ENCODE measurements at regions not wholly inside any gene's neighbourhood (a gene's known extent, or its start where the extent isn't known, plus 50 kb on each side); places are given as distances from the start of the nearest gene placed in this dataset.
"Not testable (repeated sequence)": the region's sequence is repeated elsewhere in the genome, so short reads cannot be mapped to it uniquely, and the experiment has no call there.

DNA sequence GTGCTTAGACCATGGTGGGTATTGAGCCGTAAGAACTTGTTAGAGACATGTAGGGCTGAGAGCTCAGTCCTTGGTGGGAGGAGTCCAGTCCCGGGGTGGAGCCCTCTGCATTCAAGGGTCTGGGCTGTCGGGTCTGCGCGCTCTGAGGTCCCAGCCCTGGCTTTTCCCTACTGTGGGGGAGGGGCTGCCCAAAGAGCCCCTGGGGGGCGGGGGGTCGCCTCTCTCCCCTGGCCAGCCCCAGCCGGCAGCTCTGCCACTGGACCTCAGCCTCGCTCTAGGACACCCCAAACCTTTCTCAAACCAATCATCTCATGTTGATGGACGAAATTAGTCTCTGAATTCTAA lies 1006.4 kb downstream of the BRD1 start:
- TF ChIP-seq, protein P1, sequence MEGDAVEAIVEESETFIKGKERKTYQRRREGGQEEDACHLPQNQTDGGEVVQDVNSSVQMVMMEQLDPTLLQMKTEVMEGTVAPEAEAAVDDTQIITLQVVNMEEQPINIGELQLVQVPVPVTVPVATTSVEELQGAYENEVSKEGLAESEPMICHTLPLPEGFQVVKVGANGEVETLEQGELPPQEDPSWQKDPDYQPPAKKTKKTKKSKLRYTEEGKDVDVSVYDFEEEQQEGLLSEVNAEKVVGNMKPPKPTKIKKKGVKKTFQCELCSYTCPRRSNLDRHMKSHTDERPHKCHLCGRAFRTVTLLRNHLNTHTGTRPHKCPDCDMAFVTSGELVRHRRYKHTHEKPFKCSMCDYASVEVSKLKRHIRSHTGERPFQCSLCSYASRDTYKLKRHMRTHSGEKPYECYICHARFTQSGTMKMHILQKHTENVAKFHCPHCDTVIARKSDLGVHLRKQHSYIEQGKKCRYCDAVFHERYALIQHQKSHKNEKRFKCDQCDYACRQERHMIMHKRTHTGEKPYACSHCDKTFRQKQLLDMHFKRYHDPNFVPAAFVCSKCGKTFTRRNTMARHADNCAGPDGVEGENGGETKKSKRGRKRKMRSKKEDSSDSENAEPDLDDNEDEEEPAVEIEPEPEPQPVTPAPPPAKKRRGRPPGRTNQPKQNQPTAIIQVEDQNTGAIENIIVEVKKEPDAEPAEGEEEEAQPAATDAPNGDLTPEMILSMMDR (IDR thresholded peaks at IDR 0.05): no peak
- intact Hi-C loops (cut with DNase I): no loop called here
- Histone ChIP-seq H3K36me3 (ENCODE audit: insufficient read depth in 1 of 2, low read depth in 1 of 2) (no peaks in the 10 kb centered on the region), H3K4me3 (no peak overlapping the region), H3K27ac (no peak overlapping the region), H3K9me3 (no peaks in the 10 kb centered on the region), H3K27me3 (ENCODE audit: insufficient read depth in 3 of 3, low read length in 2 of 3) (peaks cover 0 to 16% (median 5%) of the 10 kb centered on the region in 3 donors), H3K4me1 (no peaks in the 10 kb centered on the region)
- DNase-seq (no peak), ATAC-seq (no peak)
- WGBS, 3 donors: 69 to 81% (median 77%) methylated on average over 10 of the region's 10 CpGs

DNA sequence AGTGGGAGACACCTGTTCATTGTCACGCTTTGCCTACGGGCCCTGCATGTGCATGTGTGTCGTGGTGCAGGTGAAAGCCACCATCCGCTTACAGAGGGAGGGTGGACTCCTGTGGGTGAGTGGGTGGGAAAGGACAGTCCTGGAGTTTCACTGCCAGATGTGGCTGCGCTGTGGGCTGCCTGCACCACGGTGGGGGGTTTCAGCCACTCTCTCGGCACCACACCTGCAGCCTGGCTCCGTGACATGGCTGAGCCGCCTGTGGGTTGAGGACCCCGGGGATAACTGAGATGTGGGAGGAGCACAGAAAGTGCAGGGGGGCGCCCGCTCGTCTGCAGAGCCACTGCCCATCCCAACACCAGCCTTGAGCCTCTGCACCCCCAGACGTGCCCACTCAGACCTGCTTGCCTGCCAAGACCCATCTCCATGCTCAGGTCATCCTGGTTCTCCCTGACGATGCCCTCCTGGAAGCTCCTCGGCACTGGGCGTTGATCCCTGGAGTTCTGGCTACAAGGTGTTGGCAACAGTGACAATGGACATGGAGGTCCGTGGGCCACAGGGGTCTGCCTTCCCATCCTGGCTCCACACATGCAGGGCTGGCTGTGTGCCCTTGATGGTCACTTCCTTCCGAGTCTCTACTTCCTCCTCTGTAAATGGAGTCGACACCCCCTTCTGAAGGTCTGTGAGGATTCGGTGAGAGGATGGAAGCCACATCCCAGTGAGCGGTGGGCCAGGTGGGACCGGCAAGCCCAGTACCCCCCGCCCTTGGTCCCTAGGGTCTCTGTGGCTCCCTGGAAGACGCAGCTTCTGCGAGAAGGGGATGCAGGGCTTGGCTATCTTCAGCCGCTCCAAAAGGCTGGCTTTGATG lies 1007.0 kb downstream of the BRD1 start:
- no peak for ATAC-seq
- Histone ChIP-seq H3K36me3 (ENCODE audit: insufficient read depth in 1 of 2, low read depth in 1 of 2) (no peaks in the 10 kb centered on the region), H3K4me3 (no peak overlapping the region), H3K27me3 (ENCODE audit: insufficient read depth in 3 of 3, low read length in 2 of 3) (peaks cover 0 to 16% (median 2%) of the 10 kb centered on the region in 3 donors), H3K9me3 (no peaks in the 10 kb centered on the region), H3K4me1 (no peaks in the 10 kb centered on the region), H3K27ac (no peak overlapping the region)
- intact Hi-C loops (cut with DNase I): no loop called here
- TF ChIP-seq, protein P1 (IDR thresholded peaks at IDR 0.05): no peak
- 68 to 74% (median 70%) methylated on average over 26 to 27 of the region's 27 CpGs for WGBS, 3 donors
- no peak for DNase-seq

DNA sequence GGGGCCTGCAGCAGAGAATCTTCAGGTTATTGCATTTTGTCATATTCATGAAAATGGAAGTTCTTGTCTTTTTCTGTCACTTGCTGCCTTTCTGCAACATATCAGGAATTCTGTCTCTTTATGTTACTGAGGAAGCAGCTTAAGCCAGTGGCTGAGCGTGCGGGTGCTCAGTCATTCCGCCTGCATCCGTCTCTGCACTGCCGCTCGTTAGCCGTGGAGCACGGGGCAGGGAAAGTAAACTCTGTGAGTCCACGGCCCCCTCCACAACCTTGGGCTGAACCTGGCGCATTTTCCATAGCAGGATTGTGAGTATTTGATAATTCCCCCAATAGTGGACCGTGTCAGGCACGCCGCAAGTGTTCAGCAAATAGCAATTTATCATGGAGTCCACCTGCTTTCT lies 1007.7 kb downstream of the BRD1 start:
- no peak for DNase-seq

DNA sequence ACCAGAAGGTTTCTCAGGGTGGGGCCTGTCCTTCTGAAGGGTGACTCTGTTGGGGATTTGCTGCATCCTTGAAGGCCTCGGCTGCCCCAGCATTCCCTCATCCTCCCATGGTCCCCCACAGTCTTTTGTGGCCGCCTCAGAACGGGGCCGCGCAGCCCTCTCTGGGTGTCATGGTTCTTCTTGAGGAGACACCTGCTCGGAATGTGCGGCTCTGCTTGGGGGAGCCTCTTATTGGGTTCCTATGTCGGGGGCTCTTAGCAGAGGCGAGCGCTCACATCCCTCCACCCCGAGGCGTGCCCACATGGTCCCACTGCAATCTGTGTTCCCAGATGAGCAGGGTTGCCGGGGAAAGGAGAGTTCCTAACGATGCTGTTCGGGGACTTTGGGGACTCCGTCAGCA lies 1008.4 kb downstream of the BRD1 start:
- Histone ChIP-seq H3K9me3 (no peaks in the 10 kb centered on the region), H3K4me1 (no peaks in the 10 kb centered on the region), H3K27me3 (ENCODE audit: insufficient read depth in 3 of 3, low read length in 2 of 3) (peaks cover 0 to 4% (median 4%) of the 10 kb centered on the region in 3 donors), H3K36me3 (ENCODE audit: insufficient read depth in 1 of 2, low read depth in 1 of 2) (no peaks in the 10 kb centered on the region), H3K4me3 (no peak overlapping the region), H3K27ac (no peak overlapping the region)
- WGBS, 3 donors: 81 to 87% (median 82%) methylated on average over 16 of the region's 16 CpGs
- ATAC-seq: no peak
- no peak for DNase-seq
- intact Hi-C loops (cut with DNase I): no loop called here
- TF ChIP-seq, protein P1 (IDR thresholded peaks at IDR 0.05): no peak

More for the DNA sequence above, 1007.7 kb downstream of the BRD1 start:
- ATAC-seq: no peak
- H3K4me3 ChIP-seq: no peak overlapping the region
- TF ChIP-seq, protein P1 (IDR thresholded peaks at IDR 0.05): no peak
- no peak overlapping the region for H3K27ac ChIP-seq
- H3K27me3 ChIP-seq (ENCODE audit: insufficient read depth in 3 of 3, low read length in 2 of 3): peaks cover 0 to 11% (median 2%) of the 10 kb centered on the region in 3 donors
- no peaks in the 10 kb centered on the region for H3K4me1 ChIP-seq
- intact Hi-C loops (cut with DNase I): no loop called here
- no peaks in the 10 kb centered on the region for H3K9me3 ChIP-seq
- H3K36me3 ChIP-seq (ENCODE audit: insufficient read depth in 1 of 2, low read depth in 1 of 2): no peaks in the 10 kb centered on the region
- 52 to 61% (median 56%) methylated on average over 13 of the region's 13 CpGs for WGBS, 3 donors

DNA sequence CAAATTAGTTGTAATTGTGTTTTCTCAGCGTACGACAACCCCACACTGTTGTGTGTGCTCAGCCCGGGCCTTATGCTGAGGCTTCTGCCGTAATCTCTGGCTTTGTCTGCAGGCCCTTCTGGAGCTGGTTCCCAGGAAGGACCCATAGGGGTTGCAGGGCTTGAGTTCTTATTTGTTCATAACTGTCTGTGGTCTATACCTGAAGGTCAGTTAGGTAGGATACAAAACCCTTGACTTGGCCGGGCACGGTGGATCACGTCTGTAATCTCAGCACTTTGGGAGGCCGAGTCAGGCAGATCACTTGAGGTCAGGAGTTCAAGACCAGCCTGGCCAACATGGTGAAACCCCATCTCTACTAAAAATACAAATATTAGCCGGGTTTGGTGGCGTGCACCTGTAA lies 1010.2 kb downstream of the BRD1 start:
- H3K4me3 ChIP-seq; H3K4me1 ChIP-seq; DNase-seq; H3K9me3 ChIP-seq; H3K27me3 ChIP-seq (ENCODE audit: insufficient read depth in 3 of 3, low read length in 2 of 3); H3K27ac ChIP-seq; ATAC-seq; intact Hi-C loops (cut with DNase I); H3K36me3 ChIP-seq (ENCODE audit: insufficient read depth in 1 of 2, low read depth in 1 of 2): not testable (repeated sequence)
- 88 to 90% (median 89%) methylated on average over 10 of the region's 10 CpGs for WGBS, 3 donors

Data from psoas muscle (tissue), 7 donors.